ENCODE measurements at regions not wholly inside any gene's neighbourhood (a gene's known extent, or its start where the extent isn't known, plus 50 kb on each side); places are given as distances from the start of the nearest gene placed in this dataset.

- no peak for TF ChIP-seq POLR2A (IDR thresholded peaks at IDR 0.05)
- TF ChIP-seq CTCF (IDR thresholded peaks at IDR 0.05): no peak
- TF ChIP-seq POLR2AphosphoS5 (IDR thresholded peaks at IDR 0.05): no peak
Measured at GRCh38 chr13:57932061-57932460, 300.5 kb downstream of the PCDH17 start.

Data from prostate gland (tissue), 2 donors.